GM21825 (cell line): ENCODE measurements at regions not wholly inside any gene's neighbourhood (a gene's known extent, or its start where the extent isn't known, plus 50 kb on each side); places are given as distances from the start of the nearest gene placed in this dataset.

ENCODE experiments used
- ATAC-seq: cut with Tn5 transposase; IDR thresholded peaks from one replicate; pipeline ENCODE4 v1.9.1; 2021; ENCODE audit warnings: mild to moderate bottlenecking, moderate library complexity; ENCODE audit not compliant: unreplicated experiment

- ATAC-seq: no peak
Measured at GRCh38 chr9:81741103-81741502, 51.8 kb upstream of the TLE1 start.

- no peak for ATAC-seq
Measured at GRCh38 chr9:81748091-81748490, 58.7 kb upstream of the TLE1 start.

- no peak for ATAC-seq
Measured at GRCh38 chr9:81753436-81753835, 64.1 kb upstream of the TLE1 start.

GRCh38 chr9:81754245-81754644 lies 64.9 kb upstream of the TLE1 start:
- ATAC-seq: no peak

GRCh38 chr9:81755721-81756120 lies 66.4 kb upstream of the TLE1 start:
- no peak for ATAC-seq

- ATAC-seq: no peak
Measured at GRCh38 chr9:81756561-81756960, 67.2 kb upstream of the TLE1 start.

GRCh38 chr9:81758123-81758797 lies 68.9 kb upstream of the TLE1 start:
- ATAC-seq: no peak

- ATAC-seq: no peak
Measured at GRCh38 chr9:81759680-81760215, 70.4 kb upstream of the TLE1 start.

- no peak for ATAC-seq
Measured at GRCh38 chr9:81767921-81768320, 78.6 kb upstream of the TLE1 start.

GRCh38 chr9:81771571-81771970 lies 82.2 kb upstream of the TLE1 start:
- no peak for ATAC-seq

GRCh38 chr9:81772144-81772543 lies 82.8 kb upstream of the TLE1 start:
- no peak for ATAC-seq

GRCh38 chr9:81776390-81776789 lies 87.0 kb upstream of the TLE1 start:
- no peak for ATAC-seq

- no peak for ATAC-seq
Measured at GRCh38 chr9:81776834-81777233, 87.5 kb upstream of the TLE1 start.

GRCh38 chr9:81777482-81777881 lies 88.1 kb upstream of the TLE1 start:
- ATAC-seq: no peak

GRCh38 chr9:81782313-81782995 lies 93.1 kb upstream of the TLE1 start:
- no peak for ATAC-seq

GRCh38 chr9:81787747-81788632 lies 98.6 kb upstream of the TLE1 start:
- ATAC-seq: no peak

GRCh38 chr9:81789721-81790120 lies 100.4 kb upstream of the TLE1 start:
- ATAC-seq: no peak

GRCh38 chr9:81790166-81790565 lies 100.8 kb upstream of the TLE1 start:
- no peak for ATAC-seq

GRCh38 chr9:81791076-81791475 lies 101.7 kb upstream of the TLE1 start:
- no peak for ATAC-seq

GRCh38 chr9:81798606-81799005 lies 109.3 kb upstream of the TLE1 start:
- ATAC-seq: no peak

- ATAC-seq: no peak
Measured at GRCh38 chr9:81801190-81801589, 111.8 kb upstream of the TLE1 start.
